SK-N-SH (cell line): ENCODE measurements at regions not wholly inside any gene's neighbourhood (a gene's known extent, or its start where the extent isn't known, plus 50 kb on each side); places are given as distances from the start of the nearest gene placed in this dataset.

Experiments used
- CTCF ChIA-PET: fragments of 300-600, 350-600 bp; formaldehyde crosslinking; extraction: SDS; loops from one replicate; lab custom pipeline; 2021; lab: Yijun Ruan, JAX
- POLR2A ChIA-PET: fragments of 350-600 bp; sonication (Branson Sonifier 250); formaldehyde crosslinking; extraction: SDS; loops from one replicate; lab custom pipeline; 2020; ENCODE audit warnings: antibody characterized with exemption, inconsistent platforms; lab: Yijun Ruan, JAX
- DNase-seq: peaks from one replicate; pipeline ENCODE4 v3.0.0; 2012
- H2AFZ ChIP-seq: fragments of 200-600 bp; sonication (generic); 2 replicates; pipeline ENCODE4 v1.8.1; 2016; ENCODE audit warnings: antibody characterized with exemption, mild to moderate bottlenecking, low read depth
- H3F3A ChIP-seq: fragments of 200-600 bp; sonication (generic); replicated peaks from 2 replicates; pipeline ENCODE3; 2016; ENCODE audit warnings: antibody characterized with exemption, mild to moderate bottlenecking; ENCODE audit not compliant: insufficient read depth
- H3K27ac ChIP-seq, 2 experiments: fragments of 200-500 bp in 1 of 2; fragments of 200-600 bp in 1 of 2; sonication (Bioruptor generic) in 1 of 2; sonication (generic), shearing (Covaris generic) in 1 of 2; 2 replicates each; pipeline versions ENCODE4 v1.5.1 to v1.6.1; 2014 to 2016; ENCODE audit warnings: low read depth in 2 of 2, inconsistent platforms in 1 of 2, low read length in 1 of 2, mild to moderate bottlenecking in 1 of 2, mixed read lengths in 1 of 2
- H3K27me3 ChIP-seq: fragments of 200-600 bp; sonication (generic), shearing (Covaris generic); 2 replicates; pipeline ENCODE4 v1.6.1; 2016; ENCODE audit warnings: mixed run types; ENCODE audit not compliant: insufficient read depth
- H3K36me3 ChIP-seq, 2 experiments: fragments of 200-500 bp in 1 of 2; fragments of 200-600 bp in 1 of 2; sonication (Bioruptor generic) in 1 of 2; sonication (generic) in 1 of 2; replicated peaks in 1 of 2; 2 replicates each; pipeline versions ENCODE3 to v1.5.1; 2014 to 2016; ENCODE audit warnings: low read length in 1 of 2, mild to moderate bottlenecking in 1 of 2; ENCODE audit not compliant: insufficient read depth in 2 of 2, control insufficient read depth in 1 of 2
- H3K4me1 ChIP-seq, 2 experiments: fragments of 200-500 bp in 1 of 2; fragments of 200-600 bp in 1 of 2; sonication (Bioruptor generic) in 1 of 2; sonication (generic), shearing (Covaris generic) in 1 of 2; 2 replicates each; pipeline versions ENCODE4 v1.5.1 to v1.6.1; 2014 to 2016; ENCODE audit warnings: low read depth in 1 of 2, low read length in 1 of 2, mixed run types in 1 of 2; ENCODE audit not compliant: insufficient read depth in 2 of 2, control insufficient read depth in 1 of 2
- H3K4me2 ChIP-seq: fragments of 200-600 bp; sonication (generic), shearing (Covaris generic); 2 replicates; pipeline ENCODE4 v1.6.1; 2017; ENCODE audit warnings: mixed run types
- H3K4me3 ChIP-seq, 2 experiments: fragments of 200-500 bp in 1 of 2; fragments of 200-600 bp in 1 of 2; sonication (Bioruptor generic) in 1 of 2; sonication (generic), shearing (Covaris generic) in 1 of 2; 2 replicates each; pipeline versions ENCODE4 v1.5.1 to v1.8.1; 2014 to 2016; ENCODE audit warnings: low read depth in 2 of 2, inconsistent platforms in 1 of 2, low read length in 1 of 2, mild to moderate bottlenecking in 1 of 2, mixed read lengths in 1 of 2, moderate library complexity in 1 of 2
- H3K79me2 ChIP-seq: fragments of 200-600 bp; sonication (generic); 2 replicates; pipeline ENCODE4 v1.8.1; 2017; ENCODE audit warnings: mild to moderate bottlenecking; ENCODE audit not compliant: insufficient read depth
- H3K9ac ChIP-seq: fragments of 200-600 bp; sonication (generic); 2 replicates; pipeline ENCODE4 v1.6.1; 2017; ENCODE audit warnings: mixed run types
- H3K9me2 ChIP-seq: fragments of 200-600 bp; sonication (generic); 2 replicates; pipeline ENCODE4 v1.6.1; 2017; ENCODE audit warnings: mixed run types
- H3K9me3 ChIP-seq: fragments of 200-600 bp; sonication (generic); 2 replicates; pipeline ENCODE4 v1.6.1; 2017; ENCODE audit warnings: mixed run types, mild to moderate bottlenecking, moderate library complexity
- H4K20me1 ChIP-seq: fragments of 200-600 bp; sonication (generic); 2 replicates; pipeline ENCODE4 v1.6.1; 2017; ENCODE audit warnings: mild to moderate bottlenecking, mixed run types; ENCODE audit not compliant: insufficient read depth
- CHD2 ChIP-seq: fragments of 150-350 bp; IDR thresholded peaks from 2 replicates; pipeline ENCODE4 v1.6.1; 2018; ENCODE audit warnings: low read length; ENCODE audit not compliant: partially characterized antibody
- CTCF ChIP-seq: fragments of 200-600 bp; sonication (generic); IDR thresholded peaks from 2 replicates; pipeline ENCODE4 v1.6.1; 2017; ENCODE audit warnings: antibody characterized with exemption, mild to moderate bottlenecking, moderate library complexity
- ELF1 ChIP-seq: IDR thresholded peaks from 2 replicates; pipeline ENCODE4 v1.4.0; 2012
- FOSL2 ChIP-seq: IDR thresholded peaks from 2 replicates; pipeline ENCODE4 v1.4.0; 2012; ENCODE audit warnings: low read depth, mild to moderate bottlenecking, moderate library complexity, borderline replicate concordance
- FOXJ3 ChIP-seq: sonication (generic); formaldehyde crosslinking; IDR thresholded peaks from 2 replicates; pipeline ENCODE4 v1.5.1; 2020; ENCODE audit warnings: mild to moderate bottlenecking, missing genetic modification reagents
- FOXM1 ChIP-seq: IDR thresholded peaks from 2 replicates; pipeline ENCODE4 v1.4.0; 2012; ENCODE audit warnings: low read depth, mild to moderate bottlenecking
- GATA2 ChIP-seq: sonication (generic); formaldehyde crosslinking; IDR thresholded peaks from 2 replicates; pipeline ENCODE4 v1.5.0; 2020; ENCODE audit warnings: mild to moderate bottlenecking, missing genetic modification reagents
- IRF3 ChIP-seq: fragments of 150-350 bp; IDR thresholded peaks from 2 replicates; pipeline ENCODE4 v1.6.1; 2016; ENCODE audit warnings: mild to moderate bottlenecking, low read depth, low read length
- JUND ChIP-seq: IDR thresholded peaks from 2 replicates; pipeline ENCODE4 v1.4.0; 2012
- MAX ChIP-seq: IDR thresholded peaks from 2 replicates; pipeline ENCODE4 v1.4.0; 2012; ENCODE audit warnings: low read depth
- MEF2A ChIP-seq: IDR thresholded peaks from 2 replicates; pipeline ENCODE4 v1.4.0; 2012; ENCODE audit warnings: low read depth, borderline replicate concordance
- MXI1 ChIP-seq: IDR thresholded peaks from 2 replicates; pipeline ENCODE4 v1.6.1; 2012; ENCODE audit warnings: mild to moderate bottlenecking, low read depth, low read length, improper control_type of control experiment
- NFIC ChIP-seq: IDR thresholded peaks from 2 replicates; pipeline ENCODE4 v1.4.0; 2012; ENCODE audit warnings: borderline replicate concordance
- POLR2AphosphoS5 ChIP-seq: IDR thresholded peaks from 2 replicates; pipeline ENCODE4 v1.6.1; 2012; ENCODE audit warnings: low read depth, low read length
- RAD21 ChIP-seq: IDR thresholded peaks from 2 replicates; pipeline ENCODE4 v1.6.1; 2012; ENCODE audit warnings: mild to moderate bottlenecking, low read length
- RCOR1 ChIP-seq: fragments of 150-350 bp; IDR thresholded peaks from 2 replicates; pipeline ENCODE4 v1.6.1; 2017; ENCODE audit warnings: antibody characterized with exemption, low read length
- REST ChIP-seq: IDR thresholded peaks from 2 replicates; pipeline ENCODE4 v1.6.1; 2012; ENCODE audit warnings: mild to moderate bottlenecking, low read depth, low read length, moderate library complexity
- RFX5 ChIP-seq: IDR thresholded peaks from 2 replicates; pipeline ENCODE4 v1.6.1; 2012; ENCODE audit warnings: mild to moderate bottlenecking, improper control_type of control experiment, low read length
- TAF1 ChIP-seq: IDR thresholded peaks from 2 replicates; pipeline ENCODE4 v1.6.1; 2012; ENCODE audit warnings: low read depth, mild to moderate bottlenecking, low read length, moderate library complexity, borderline replicate concordance
- TCF12 ChIP-seq: IDR thresholded peaks from 2 replicates; pipeline ENCODE4 v1.4.0; 2012
- TEAD4 ChIP-seq: IDR thresholded peaks from 2 replicates; pipeline ENCODE4 v1.4.0; 2012; ENCODE audit warnings: mild to moderate bottlenecking, borderline replicate concordance; ENCODE audit not compliant: insufficient read depth
- YY1 ChIP-seq: IDR thresholded peaks from 2 replicates; pipeline ENCODE4 v1.4.0; 2012; ENCODE audit warnings: low read depth, mild to moderate bottlenecking
- ZBTB33 ChIP-seq: IDR thresholded peaks from 2 replicates; pipeline ENCODE4 v1.4.0; 2012; ENCODE audit warnings: low read depth, borderline replicate concordance
- WGBS: methylation state at CpG from one replicate; pipeline ENCODE4 v1.1.6; 2017; ENCODE audit warnings: low lambda C conversion rate; 5-methylcytosine and 5-hydroxymethylcytosine counted together

GRCh38 chr7:131188367-131189339 is 139.0 kb upstream of the MKLN1 start:
- ChIA-PET POLR2A (no interaction called here), CTCF (interaction anchor here (1.1 to 1.6 kb wide), 2 partner anchors 64 to 148 kb away, joined by 3 read pairs; no protein-coding TSS in a partner anchor)
- Histone ChIP-seq H3K9ac (peak overlapping the region; percentile 31; the same call in 1 of the 2 replicates), H3K9me2 (no peaks in the 10 kb centered on the region), H3K9me3 (peaks cover 5% of the 10 kb centered on the region; the same call in 1 of the 2 replicates), H3K27me3 (no peaks in the 10 kb centered on the region), H2AFZ (peak overlapping the region; percentile 61), H3K36me3 (no peaks in the 10 kb centered on the region), H3K4me1 (peaks cover 7 to 25% of the 10 kb centered on the region in 2 experiments; a peak in 3 of 4 replicates), H4K20me1 (no peaks in the 10 kb centered on the region), H3K79me2 (no peaks in the 10 kb centered on the region), H3F3A (peaks cover 27% of the 10 kb centered on the region), H3K4me2 (peak overlapping the region; percentile 30; the same call in 1 of the 2 replicates), H3K4me3 (no peak overlapping the region), H3K27ac (peak overlapping the region; percentile 77 to 97)
- 17% methylated on average over 8 of the region's 8 CpGs for WGBS
- no peak for DNase-seq
- TF ChIP-seq ELF1 (peak; percentile 15; the same call in 1 of the 2 replicates), TEAD4 (peak; percentile 98), CHD2 (peak; percentile 4), RAD21 (no peak), FOSL2 (peak; percentile 100), ZBTB33 (peak; percentile 91), CTCF (no peak), TCF12 (peak; percentile 97), RFX5 (no peak), MXI1 (no peak), FOXJ3 (no peak), FOXM1 (peak; percentile 95), GATA2 (CRISPR knock-in tag) (no peak), NFIC (peak; percentile 88), REST (0 out of 2 replicates have a peak, but pooled peaks have one; percentile 42), POLR2AphosphoS5 (peak; percentile 89; the same call in 1 of the 2 replicates), TAF1 (peak; percentile 22; the same call in 1 of the 2 replicates), IRF3 (no peak), YY1 (peak; percentile 78; the same call in 1 of the 2 replicates), RCOR1 (no peak), JUND (peak; percentile 100), MAX (peak; percentile 94), MEF2A (peak; percentile 70; the same call in 1 of the 2 replicates)
